Liver (tissue), 3 donors: ENCODE measurements at regions not wholly inside any gene's neighbourhood (a gene's known extent, or its start where the extent isn't known, plus 50 kb on each side); places are given as distances from the start of the nearest gene placed in this dataset.

ENCODE experiments used
- ATF3 ChIP-seq: IDR thresholded peaks from 2 replicates; pipeline ENCODE4 v1.6.1; 2016; ENCODE audit warnings: antibody characterized with exemption
- CTCF ChIP-seq: fragments of 150-350 bp; IDR thresholded peaks from 2 replicates; pipeline ENCODE4 v1.5.1; 2017; ENCODE audit warnings: improper control_type of control experiment, low read depth, low read length; ENCODE audit not compliant: missing input control
- EGR1 ChIP-seq, 2 donors: IDR thresholded peaks; 2 replicates each; pipeline ENCODE4 v1.6.1; 2016 to 2018; ENCODE audit warnings: antibody characterized with exemption in 2 of 2, low read depth in 2 of 2
- FOXA2 ChIP-seq: IDR thresholded peaks from 2 replicates; pipeline ENCODE4 v1.6.1; 2016; ENCODE audit warnings: antibody characterized with exemption
- GABPA ChIP-seq, 2 donors: IDR thresholded peaks in 1 of 2; conservative IDR thresholded peaks in 1 of 2; 2 replicates each; pipeline ENCODE4 v1.6.1; 2016; ENCODE audit warnings: antibody characterized with exemption in 2 of 2, mild to moderate bottlenecking in 1 of 2, moderate library complexity in 1 of 2
- JUND ChIP-seq, 2 donors: IDR thresholded peaks; 2 replicates each; pipeline ENCODE4 v1.6.1; 2016; ENCODE audit warnings: antibody characterized with exemption in 2 of 2
- MAX ChIP-seq: IDR thresholded peaks from 2 replicates; pipeline ENCODE4 v1.6.1; 2016; ENCODE audit warnings: antibody characterized with exemption
- NR2F2 ChIP-seq: IDR thresholded peaks from 2 replicates; pipeline ENCODE4 v1.6.1; 2016; ENCODE audit warnings: antibody characterized with exemption
- REST ChIP-seq: IDR thresholded peaks from 2 replicates; pipeline ENCODE4 v1.6.1; 2016; ENCODE audit warnings: antibody characterized with exemption, mild to moderate bottlenecking
- TAF1 ChIP-seq: conservative IDR thresholded peaks from 2 replicates; pipeline ENCODE4 v1.6.1; 2016; ENCODE audit warnings: antibody characterized with exemption, mild to moderate bottlenecking
- YY1 ChIP-seq: IDR thresholded peaks from 2 replicates; pipeline ENCODE4 v1.6.1; 2016; ENCODE audit warnings: antibody characterized with exemption, mild to moderate bottlenecking
- ZBTB33 ChIP-seq: IDR thresholded peaks from 2 replicates; pipeline ENCODE4 v1.6.1; 2016; ENCODE audit warnings: antibody characterized with exemption
- donor health status: healthy.
- donor health status: healthy.

- TF ChIP-seq CTCF (no peak), REST (no peak), MAX (no peak), FOXA2 (no peak), GABPA (IDR thresholded peaks at IDR 0.05 in 1 of 2, conservative IDR thresholded peaks at IDR 0.05 in 1 of 2) (no peak), NR2F2 (no peak), JUND (IDR thresholded peaks at IDR 0.05) (no peak), YY1 (no peak), TAF1 (no peak), EGR1 (IDR thresholded peaks at IDR 0.05; ENCODE audit: low read depth in 2 of 2) (no peak), ATF3 (no peak), ZBTB33 (no peak)
Observed at GRCh38 chr1:213868482-213868881, 119.3 kb upstream of the PROX1 start.
